Embryonic facial prominence (tissue), 1 donor: ENCODE measurements at regions not wholly inside any gene's neighbourhood (a gene's known extent, or its start where the extent isn't known, plus 50 kb on each side); places are given as distances from the start of the nearest gene placed in this dataset.
"Not testable (repeated sequence)": the region's sequence is repeated elsewhere in the genome, so short reads cannot be mapped to it uniquely, and the experiment has no call there.

ENCODE experiments used
- DNase-seq: peaks from one replicate; pipeline ENCODE4 v3.0.0-alpha.2; 2016; ENCODE audit errors: extremely low spot score

GRCh38 chr3:197431346-197431910 is 124.3 kb downstream of the BDH1 start:
- no peak for DNase-seq

GRCh38 chr3:197430934-197431333 is 124.8 kb downstream of the BDH1 start:
- no peak for DNase-seq

GRCh38 chr3:197430502-197430901 is 125.3 kb downstream of the BDH1 start:
- no peak for DNase-seq

- DNase-seq: no peak
Observed at GRCh38 chr3:197428952-197429351, 126.8 kb downstream of the BDH1 start.

- no peak for DNase-seq
Observed at GRCh38 chr3:197428117-197428801, 127.5 kb downstream of the BDH1 start.

- DNase-seq: no peak
Observed at GRCh38 chr3:197427021-197427420, 128.6 kb upstream of the DLG1 start.

GRCh38 chr3:197426121-197426566 is 127.7 kb upstream of the DLG1 start:
- DNase-seq: no peak

- DNase-seq: no peak
Observed at GRCh38 chr3:197425485-197426120, 127.2 kb upstream of the DLG1 start.

GRCh38 chr3:197424674-197425484 is 126.5 kb upstream of the DLG1 start:
- no peak for DNase-seq

GRCh38 chr3:197424266-197424665 is 125.9 kb upstream of the DLG1 start:
- DNase-seq: no peak

GRCh38 chr3:197423376-197423775 is 125.0 kb upstream of the DLG1 start:
- no peak for DNase-seq

GRCh38 chr3:197422506-197422905 is 124.1 kb upstream of the DLG1 start:
- DNase-seq: no peak

GRCh38 chr3:197421021-197421420 is 122.6 kb upstream of the DLG1 start:
- no peak for DNase-seq

- no peak for DNase-seq
Observed at GRCh38 chr3:197420566-197420965, 122.2 kb upstream of the DLG1 start.

GRCh38 chr3:197420115-197420514 is 121.7 kb upstream of the DLG1 start:
- no peak for DNase-seq

- no peak for DNase-seq
Observed at GRCh38 chr3:197419696-197420095, 121.3 kb upstream of the DLG1 start.

- DNase-seq: no peak
Observed at GRCh38 chr3:197417911-197418618, 119.7 kb upstream of the DLG1 start.

GRCh38 chr3:197417441-197417840 is 119.0 kb upstream of the DLG1 start:
- DNase-seq: no peak

GRCh38 chr3:197411899-197412298 is 113.5 kb upstream of the DLG1 start:
- not testable (repeated sequence) for DNase-seq

- not testable (repeated sequence) for DNase-seq
Observed at GRCh38 chr3:197410170-197410569, 111.8 kb upstream of the DLG1 start.

GRCh38 chr3:197408177-197408957 is 110.0 kb upstream of the DLG1 start:
- no peak for DNase-seq
